ENCODE measurements at regions not wholly inside any gene's neighbourhood (a gene's known extent, or its start where the extent isn't known, plus 50 kb on each side); places are given as distances from the start of the nearest gene placed in this dataset.

DNA sequence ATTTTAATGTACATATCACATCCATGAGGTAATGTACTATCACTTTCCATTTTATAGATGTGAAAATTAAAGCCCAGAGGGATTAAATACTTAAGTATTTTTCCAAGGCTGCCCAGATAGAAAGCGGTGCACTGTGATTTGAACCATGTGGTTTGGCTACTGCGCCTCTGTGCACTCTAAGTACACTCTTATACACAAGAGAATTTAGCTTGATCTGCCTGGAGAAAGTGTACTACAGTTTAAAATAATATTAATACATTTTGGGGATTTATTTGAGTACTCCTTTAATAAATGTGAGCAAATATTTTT is 360.4 kb upstream of the ACTBL2 start:
- TF ChIP-seq EZH2 (IDR thresholded peaks at IDR 0.05), result no peak
- TF ChIP-seq, protein P1, sequence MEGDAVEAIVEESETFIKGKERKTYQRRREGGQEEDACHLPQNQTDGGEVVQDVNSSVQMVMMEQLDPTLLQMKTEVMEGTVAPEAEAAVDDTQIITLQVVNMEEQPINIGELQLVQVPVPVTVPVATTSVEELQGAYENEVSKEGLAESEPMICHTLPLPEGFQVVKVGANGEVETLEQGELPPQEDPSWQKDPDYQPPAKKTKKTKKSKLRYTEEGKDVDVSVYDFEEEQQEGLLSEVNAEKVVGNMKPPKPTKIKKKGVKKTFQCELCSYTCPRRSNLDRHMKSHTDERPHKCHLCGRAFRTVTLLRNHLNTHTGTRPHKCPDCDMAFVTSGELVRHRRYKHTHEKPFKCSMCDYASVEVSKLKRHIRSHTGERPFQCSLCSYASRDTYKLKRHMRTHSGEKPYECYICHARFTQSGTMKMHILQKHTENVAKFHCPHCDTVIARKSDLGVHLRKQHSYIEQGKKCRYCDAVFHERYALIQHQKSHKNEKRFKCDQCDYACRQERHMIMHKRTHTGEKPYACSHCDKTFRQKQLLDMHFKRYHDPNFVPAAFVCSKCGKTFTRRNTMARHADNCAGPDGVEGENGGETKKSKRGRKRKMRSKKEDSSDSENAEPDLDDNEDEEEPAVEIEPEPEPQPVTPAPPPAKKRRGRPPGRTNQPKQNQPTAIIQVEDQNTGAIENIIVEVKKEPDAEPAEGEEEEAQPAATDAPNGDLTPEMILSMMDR (IDR thresholded peaks at IDR 0.05), result no peak
- no peak for TF ChIP-seq EZH2phosphoT487 (IDR thresholded peaks at IDR 0.05)
